Naive B cell (primary cell): ENCODE measurements at regions not wholly inside any gene's neighbourhood (a gene's known extent, or its start where the extent isn't known, plus 50 kb on each side); places are given as distances from the start of the nearest gene placed in this dataset.

Experiments
- ATAC-seq, 2 donors: fragments of 150-1000 bp; cut with Tn5 transposase; 2 replicates each; pipeline ENCODE4 v1.10.0; 2021; ENCODE audit warnings: low read depth in 2 of 2, mild to moderate bottlenecking in 2 of 2, moderate library complexity in 2 of 2
- DNase-seq: peaks from one replicate; pipeline ENCODE4 v3.0.0; 2022
- H3K27ac Mint-ChIP-seq, 6 donors: one replicate each; pipeline ENCODE4 v1.8.0; 2020 to 2022; ENCODE audit warnings: mild to moderate bottlenecking in 6 of 6, mixed read lengths in 6 of 6, moderate library complexity in 5 of 6, inconsistent platforms in 2 of 6
- H3K27me3 Mint-ChIP-seq, 3 donors: one replicate each; pipeline ENCODE4 v1.8.0; 2021 to 2022; ENCODE audit warnings: mixed read lengths in 3 of 3, mild to moderate bottlenecking in 1 of 3
- H3K36me3 Mint-ChIP-seq, 2 donors: one replicate each; pipeline ENCODE4 v1.8.0; 2020 to 2022; ENCODE audit warnings: mixed read lengths in 2 of 2, inconsistent platforms in 1 of 2, mild to moderate bottlenecking in 1 of 2
- H3K4me1 Mint-ChIP-seq, 3 donors: one replicate each; pipeline ENCODE4 v1.8.0; 2020 to 2022; ENCODE audit warnings: mixed read lengths in 3 of 3, inconsistent platforms in 1 of 3, mild to moderate bottlenecking in 1 of 3, moderate library complexity in 1 of 3
- H3K4me3 Mint-ChIP-seq, 8 donors: one replicate each; pipeline ENCODE4 v1.8.0; 2020 to 2022; ENCODE audit warnings: mild to moderate bottlenecking in 8 of 8, mixed read lengths in 8 of 8, moderate library complexity in 8 of 8, inconsistent platforms in 2 of 8
- H3K9me3 Mint-ChIP-seq, 7 donors: one replicate each; pipeline ENCODE4 v1.8.0; 2020 to 2022; ENCODE audit warnings: mixed read lengths in 7 of 7, mild to moderate bottlenecking in 5 of 7, inconsistent platforms in 2 of 7, moderate library complexity in 1 of 7

DNA sequence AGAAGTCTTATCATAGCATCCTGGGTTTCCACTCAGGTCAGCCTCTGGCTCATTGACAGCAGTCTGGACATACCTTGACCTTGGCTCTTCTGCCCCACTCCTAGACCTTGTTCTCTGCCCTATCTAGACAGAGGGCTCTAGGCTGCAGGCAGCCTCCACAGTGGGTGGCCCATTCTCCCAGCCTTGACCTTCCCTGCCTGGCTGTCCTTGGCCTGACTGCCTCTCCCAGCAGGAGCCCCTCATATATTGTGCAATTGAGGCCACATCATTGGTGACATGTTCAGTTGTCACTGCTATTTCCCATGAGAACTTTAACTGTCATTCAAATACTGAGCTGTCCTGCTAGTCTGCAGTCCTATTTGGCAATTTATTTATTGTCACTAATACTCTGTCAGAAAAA lies 503.4 kb downstream of the PLXNA4 start:
- peaks cover 4 to 19% (median 11%) of the 10 kb centered on the region in 3 donors for H3K27me3 Mint-ChIP-seq
- no peaks in the 10 kb centered on the region for H3K36me3 Mint-ChIP-seq
- ATAC-seq (no peak), DNase-seq (no peak)
- no peak overlapping the region for H3K27ac Mint-ChIP-seq
- no peak overlapping the region for H3K4me3 Mint-ChIP-seq
- no peaks in the 10 kb centered on the region for H3K4me1 Mint-ChIP-seq
- H3K9me3 Mint-ChIP-seq: peaks cover 0 to 9% (median 0%) of the 10 kb centered on the region in 7 donors

DNA sequence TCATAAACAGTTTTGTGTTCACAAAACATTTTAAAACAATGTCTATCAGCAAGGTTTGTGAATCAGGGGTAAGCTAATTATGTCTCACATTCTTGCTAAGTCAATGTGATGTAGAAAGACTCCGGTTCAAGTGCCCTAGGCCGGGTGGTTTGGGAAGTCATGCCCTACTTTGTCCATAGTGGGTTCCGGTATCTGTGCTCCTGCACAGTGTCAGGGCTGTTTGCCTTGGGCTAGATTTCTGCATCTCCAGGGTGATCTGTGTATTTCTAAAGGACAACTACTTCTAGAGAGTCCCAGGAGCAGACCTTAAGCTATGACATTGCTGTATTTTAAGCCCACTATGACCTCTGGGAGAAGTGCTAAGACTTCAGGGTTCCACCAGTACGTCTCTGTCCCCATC lies 504.1 kb downstream of the PLXNA4 start:
- H3K9me3 Mint-ChIP-seq: peaks cover 0 to 9% (median 0%) of the 10 kb centered on the region in 7 donors
- no peak overlapping the region for H3K27ac Mint-ChIP-seq
- H3K27me3 Mint-ChIP-seq: peaks cover 4 to 16% (median 11%) of the 10 kb centered on the region in 3 donors
- H3K36me3 Mint-ChIP-seq: no peaks in the 10 kb centered on the region
- no peak overlapping the region for H3K4me3 Mint-ChIP-seq
- no peaks in the 10 kb centered on the region for H3K4me1 Mint-ChIP-seq
- ATAC-seq (no peak), DNase-seq (no peak)

DNA sequence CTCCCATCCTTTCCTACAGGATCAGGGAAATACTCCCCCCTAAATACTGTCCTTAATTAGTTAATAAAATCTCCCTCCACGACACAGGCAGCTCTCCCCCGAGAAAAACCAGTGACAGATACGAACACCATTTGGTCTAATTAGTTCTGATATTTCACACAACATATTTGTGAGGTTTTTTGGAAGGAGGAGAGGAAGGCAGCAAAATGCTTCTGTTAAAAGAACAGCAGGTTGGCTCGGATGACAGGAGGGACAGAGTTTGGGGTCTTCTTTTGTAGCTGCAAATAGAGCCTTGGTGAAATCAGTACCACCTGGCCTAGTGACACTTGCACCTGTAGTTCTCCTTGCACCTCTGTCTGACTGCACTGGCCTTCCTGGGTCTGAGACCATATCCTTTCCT lies 507.0 kb downstream of the PLXNA4 start:
- H3K27ac Mint-ChIP-seq: no peak overlapping the region
- H3K27me3 Mint-ChIP-seq: no peaks in the 10 kb centered on the region
- ATAC-seq: no peak
- H3K4me3 Mint-ChIP-seq: no peak overlapping the region
- no peaks in the 10 kb centered on the region for H3K36me3 Mint-ChIP-seq
- no peak for DNase-seq
- peaks cover 0 to 2% (median 0%) of the 10 kb centered on the region in 7 donors for H3K9me3 Mint-ChIP-seq
- H3K4me1 Mint-ChIP-seq: no peaks in the 10 kb centered on the region

DNA sequence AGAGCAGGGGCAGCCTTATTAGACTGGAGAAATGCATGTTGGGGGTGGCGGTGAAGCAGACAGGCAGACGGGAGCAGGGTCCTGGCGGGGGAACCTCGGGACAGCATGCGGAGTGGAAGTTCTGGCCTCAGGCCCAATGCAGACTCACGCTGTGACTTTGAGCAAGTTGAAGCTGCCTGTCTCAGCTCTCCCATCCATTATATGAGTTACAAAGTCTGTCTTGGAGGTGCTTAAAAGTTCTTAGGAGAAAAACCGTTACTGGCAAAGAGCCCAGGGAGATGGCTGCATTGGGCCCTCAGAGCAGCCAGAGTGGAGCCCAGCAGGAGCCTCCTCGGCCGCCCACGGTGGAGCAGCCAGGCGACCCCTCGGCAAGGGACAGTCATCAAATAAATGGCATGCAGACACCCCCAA lies 509.5 kb downstream of the PLXNA4 start:
- ATAC-seq: no peak
- no peaks in the 10 kb centered on the region for H3K36me3 Mint-ChIP-seq
- peak overlapping the region in 1 of 8 donors; percentile 45 for H3K4me3 Mint-ChIP-seq
- H3K27me3 Mint-ChIP-seq: no peaks in the 10 kb centered on the region
- H3K9me3 Mint-ChIP-seq: peaks cover 0 to 2% (median 0%) of the 10 kb centered on the region in 7 donors
- no peaks in the 10 kb centered on the region for H3K4me1 Mint-ChIP-seq
- DNase-seq: no peak
- H3K27ac Mint-ChIP-seq: no peak overlapping the region

DNA sequence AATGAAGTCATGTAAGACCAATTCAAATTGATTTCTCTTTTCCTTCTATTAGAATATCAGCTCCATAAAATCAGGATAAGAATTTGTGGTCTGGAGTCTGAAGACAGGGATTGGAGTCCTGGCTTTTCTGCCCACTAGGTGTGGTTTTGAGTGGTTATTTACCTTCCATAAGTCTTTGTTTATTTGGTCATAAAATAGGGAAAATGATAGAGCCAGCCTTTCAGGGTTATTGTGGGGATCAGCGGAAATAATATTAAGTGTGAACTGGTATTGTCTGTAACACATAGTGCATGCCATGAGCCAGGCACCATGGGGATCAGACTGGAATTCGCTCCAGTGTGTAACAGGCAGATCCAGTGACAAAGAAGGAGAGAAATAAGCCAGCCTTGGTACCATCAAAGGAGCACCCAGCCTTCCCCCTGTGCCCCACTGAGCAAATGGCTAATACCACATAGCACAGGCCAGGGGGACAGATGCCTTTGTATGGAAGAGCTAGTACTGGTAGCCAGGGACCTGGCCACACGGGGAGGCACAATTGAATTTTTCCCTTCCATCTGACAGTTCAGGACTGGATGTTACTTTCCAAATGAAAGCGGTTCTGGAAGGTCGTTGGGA lies 509.7 kb upstream of the PODXL start:
- no peak overlapping the region for H3K27ac Mint-ChIP-seq
- peaks cover 0 to 2% (median 0%) of the 10 kb centered on the region in 7 donors for H3K9me3 Mint-ChIP-seq

DNA sequence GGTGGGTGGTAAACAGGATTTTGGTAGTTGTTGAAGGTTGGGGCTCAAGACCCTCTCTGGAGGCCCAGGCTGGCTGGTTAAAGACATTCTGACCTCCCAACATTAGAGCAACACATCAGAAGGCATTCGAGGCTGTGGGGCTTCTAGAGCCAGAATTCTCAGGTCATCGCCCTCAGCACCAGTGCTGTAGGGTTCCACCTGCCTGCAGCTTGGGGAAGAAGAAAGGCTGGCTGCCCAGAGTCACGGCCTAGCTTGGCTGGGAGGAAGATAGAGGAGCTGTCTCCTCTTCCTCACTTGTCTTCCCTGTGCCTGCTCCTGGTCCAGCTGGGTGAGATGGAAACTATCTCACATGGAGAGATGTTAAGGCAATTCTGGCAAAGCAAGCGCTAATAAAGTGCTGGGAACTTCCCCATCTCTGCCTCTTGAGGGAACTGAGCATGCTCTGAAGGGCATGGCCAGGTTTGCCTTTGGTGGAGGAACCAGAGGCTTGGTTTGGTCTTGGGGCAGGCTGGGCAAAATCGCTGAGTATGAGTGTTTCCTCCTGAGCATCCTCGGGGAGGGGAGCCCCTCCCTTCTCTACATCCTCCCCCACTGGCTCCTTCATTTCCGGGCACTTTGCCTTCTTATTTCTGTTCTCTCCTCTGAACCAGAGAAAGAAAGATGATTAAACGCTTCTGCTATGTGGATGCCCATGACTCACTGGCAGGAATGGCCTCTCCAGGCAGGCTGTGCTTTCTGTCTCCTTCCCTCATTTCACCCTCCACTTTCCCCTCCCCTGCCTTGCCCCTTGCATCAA lies 509.0 kb upstream of the PODXL start:
- H3K27ac Mint-ChIP-seq: no peak overlapping the region
- no peak for ATAC-seq
- H3K36me3 Mint-ChIP-seq: no peaks in the 10 kb centered on the region
- H3K27me3 Mint-ChIP-seq: no peaks in the 10 kb centered on the region
- no peak for DNase-seq
- H3K4me3 Mint-ChIP-seq: no peak overlapping the region
- peaks cover 0 to 2% (median 0%) of the 10 kb centered on the region in 7 donors for H3K9me3 Mint-ChIP-seq
- H3K4me1 Mint-ChIP-seq: no peaks in the 10 kb centered on the region

More for the DNA sequence above, 509.7 kb upstream of the PODXL start:
- no peak for DNase-seq
- Mint-ChIP-seq H3K4me3 (no peak overlapping the region), H3K36me3 (no peaks in the 10 kb centered on the region), H3K4me1 (no peaks in the 10 kb centered on the region), H3K27me3 (no peaks in the 10 kb centered on the region)
- ATAC-seq: no peak

DNA sequence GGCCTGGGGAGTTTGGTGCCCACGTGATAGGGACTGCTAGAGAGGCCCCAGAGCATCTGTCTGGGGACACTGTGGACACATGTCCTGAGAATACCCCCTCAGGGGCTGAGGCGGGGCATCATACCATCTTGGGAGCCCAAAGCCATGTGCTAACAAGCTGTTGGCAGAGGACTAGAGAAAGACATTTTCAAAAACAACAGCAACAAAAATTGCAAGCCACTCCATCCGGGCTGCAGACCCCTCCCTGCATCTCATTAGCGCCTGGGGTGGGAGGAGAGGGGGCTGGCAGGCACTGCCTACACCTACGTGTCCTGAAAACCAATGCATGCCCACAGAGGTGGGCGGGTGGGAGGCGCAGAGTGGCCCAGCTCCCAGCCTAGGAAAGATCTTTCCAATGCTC lies 507.4 kb upstream of the PODXL start:
- peaks cover 0 to 5% (median 0%) of the 10 kb centered on the region in 7 donors for H3K9me3 Mint-ChIP-seq
- no peak overlapping the region for H3K4me3 Mint-ChIP-seq
- H3K4me1 Mint-ChIP-seq: no peaks in the 10 kb centered on the region
- H3K27me3 Mint-ChIP-seq: no peaks in the 10 kb centered on the region
- ATAC-seq (no peak), DNase-seq (no peak)
- peak overlapping the region in 1 of 6 donors; percentile 35 for H3K27ac Mint-ChIP-seq
- no peaks in the 10 kb centered on the region for H3K36me3 Mint-ChIP-seq

DNA sequence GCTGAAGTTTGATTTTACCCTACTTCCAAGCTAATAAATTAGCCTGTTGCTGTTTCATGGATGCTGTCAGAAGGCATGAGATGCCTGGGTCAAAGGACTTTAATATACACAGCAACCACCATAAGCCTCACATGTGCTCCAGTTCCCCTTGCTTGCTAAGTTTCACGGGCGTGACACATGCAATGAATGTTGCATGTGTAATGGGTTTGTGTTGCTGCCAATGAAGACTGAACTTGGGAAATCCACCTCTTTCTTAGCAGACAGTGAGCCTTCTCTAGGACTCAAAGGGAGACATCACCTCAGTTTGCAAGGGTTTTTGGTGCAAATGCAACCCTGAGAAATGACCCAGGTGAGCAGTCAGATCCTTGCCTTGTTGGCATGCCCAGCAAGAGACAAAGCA lies 505.5 kb upstream of the PODXL start:
- peaks cover 0 to 14% (median 9%) of the 10 kb centered on the region in 7 donors for H3K9me3 Mint-ChIP-seq
- no peak overlapping the region for H3K27ac Mint-ChIP-seq
- H3K4me1 Mint-ChIP-seq: no peaks in the 10 kb centered on the region
- no peak for DNase-seq
- H3K36me3 Mint-ChIP-seq: no peaks in the 10 kb centered on the region
- no peak for ATAC-seq
- H3K27me3 Mint-ChIP-seq: no peaks in the 10 kb centered on the region
- H3K4me3 Mint-ChIP-seq: no peak overlapping the region

DNA sequence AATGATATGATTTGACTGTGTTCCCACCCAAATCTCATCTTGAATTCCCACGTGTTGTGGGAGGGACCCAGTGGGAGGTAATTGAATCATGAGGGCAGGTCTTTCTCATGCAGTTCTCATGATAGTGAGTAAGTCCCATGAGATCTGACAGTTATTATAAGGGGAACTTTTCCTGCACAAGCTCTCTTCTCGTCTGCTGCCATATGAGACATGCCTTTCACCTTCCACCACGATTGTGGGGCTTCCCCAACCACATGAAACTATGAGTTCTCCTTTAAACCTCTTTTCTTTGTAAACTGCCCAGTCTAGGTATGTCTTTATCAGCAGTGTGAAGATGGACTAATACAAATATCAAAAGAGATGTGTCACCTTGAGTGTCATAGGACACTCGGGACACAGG lies 502.7 kb upstream of the PODXL start:
- ATAC-seq (no peak), DNase-seq (no peak)
- no peaks in the 10 kb centered on the region for H3K36me3 Mint-ChIP-seq
- peaks cover 0 to 4% (median 0%) of the 10 kb centered on the region in 3 donors for H3K27me3 Mint-ChIP-seq
- no peak overlapping the region for H3K27ac Mint-ChIP-seq
- H3K9me3 Mint-ChIP-seq: peaks cover 0 to 16% (median 9%) of the 10 kb centered on the region in 7 donors
- no peak overlapping the region for H3K4me3 Mint-ChIP-seq
- H3K4me1 Mint-ChIP-seq: no peaks in the 10 kb centered on the region

DNA sequence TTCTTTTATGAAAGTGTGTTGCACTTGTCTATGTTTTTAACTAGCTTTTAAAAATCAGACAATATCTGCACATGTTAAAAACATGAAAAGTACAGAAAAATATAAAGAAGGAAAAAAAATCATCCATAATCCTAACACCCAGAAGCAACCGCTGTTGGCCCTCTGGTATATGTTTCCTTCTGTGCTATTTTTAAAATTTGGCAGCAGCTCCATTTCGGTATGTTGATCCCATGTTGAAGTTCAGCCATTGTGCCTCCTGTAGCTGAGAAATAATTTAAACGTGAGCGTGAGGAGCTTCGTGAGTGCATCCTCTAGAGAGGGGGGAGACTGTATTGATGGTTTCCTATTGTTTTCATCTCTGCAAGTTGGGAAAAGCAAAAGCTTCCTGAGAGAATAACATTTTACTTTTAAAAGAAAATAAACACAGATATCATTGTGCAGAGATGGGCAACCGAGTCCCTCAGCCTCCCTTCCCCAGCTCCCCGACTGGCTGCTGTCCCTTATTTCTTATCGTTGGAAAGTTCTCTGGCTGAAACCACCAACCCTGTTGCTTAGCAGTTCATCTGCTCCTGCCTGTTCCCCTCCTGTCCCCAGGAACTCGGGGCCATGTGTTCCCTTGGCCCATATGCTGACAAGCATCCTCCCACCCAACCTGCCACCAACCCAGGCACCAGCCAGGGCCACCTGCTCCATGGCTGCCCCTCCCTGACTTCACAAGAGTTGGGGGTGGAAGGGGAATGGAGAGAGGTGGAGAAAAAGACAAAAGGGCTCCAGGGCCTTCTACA lies 499.1 kb upstream of the PODXL start:
- Mint-ChIP-seq H3K36me3 (no peaks in the 10 kb centered on the region), H3K27ac (no peak overlapping the region), H3K4me1 (no peaks in the 10 kb centered on the region), H3K9me3 (peaks cover 0 to 20% (median 13%) of the 10 kb centered on the region in 7 donors), H3K4me3 (no peak overlapping the region), H3K27me3 (peaks cover 0 to 11% (median 4%) of the 10 kb centered on the region in 3 donors)
- DNase-seq: no peak
- no peak for ATAC-seq

DNA sequence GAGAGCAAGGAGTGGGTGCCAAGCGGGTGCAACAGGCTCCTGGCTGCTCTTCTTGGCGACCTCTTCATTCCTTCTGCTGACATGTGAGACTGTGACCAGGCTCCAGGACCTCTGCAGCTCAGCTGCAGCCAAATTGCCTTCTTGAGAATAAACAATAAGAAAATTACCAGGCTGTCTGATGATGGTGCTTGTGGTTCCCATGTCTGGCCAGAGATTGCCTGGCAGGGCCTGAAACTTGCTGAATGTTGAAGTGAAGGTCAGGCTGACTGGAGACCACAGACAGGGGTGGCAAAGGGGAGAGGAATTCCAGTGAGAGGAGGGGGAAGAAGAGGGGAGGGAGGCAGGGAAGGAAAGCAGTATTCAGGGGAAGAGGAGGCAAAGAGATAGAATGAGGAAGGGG lies 497.4 kb upstream of the PODXL start:
- Mint-ChIP-seq H3K27me3 (peaks cover 0 to 25% (median 10%) of the 10 kb centered on the region in 3 donors), H3K9me3 (peaks cover 0 to 20% (median 12%) of the 10 kb centered on the region in 7 donors), H3K36me3 (no peaks in the 10 kb centered on the region), H3K4me3 (no peak overlapping the region), H3K27ac (no peak overlapping the region), H3K4me1 (no peaks in the 10 kb centered on the region)
- ATAC-seq (no peak), DNase-seq (no peak)

DNA sequence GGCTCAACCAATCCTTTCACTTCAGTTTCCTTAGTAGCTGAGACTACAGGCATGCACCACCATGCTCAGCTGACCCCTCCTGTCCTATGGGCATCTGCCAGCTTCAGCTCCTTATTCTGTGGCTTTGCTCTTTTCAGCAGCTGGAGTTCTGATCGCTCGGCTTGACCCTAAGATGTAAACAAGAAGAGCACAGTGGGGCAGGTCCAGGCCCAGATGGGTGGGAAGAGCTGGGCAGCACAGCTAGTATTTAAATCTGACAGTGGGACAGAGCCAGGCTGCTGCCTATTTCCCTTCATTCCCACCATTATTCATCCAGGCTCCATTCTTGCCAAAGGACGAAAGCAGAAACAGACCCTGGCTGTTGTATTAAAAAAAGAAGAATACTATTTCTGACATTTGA lies 494.9 kb upstream of the PODXL start:
- H3K27me3 Mint-ChIP-seq: peaks cover 0 to 25% (median 10%) of the 10 kb centered on the region in 3 donors
- no peaks in the 10 kb centered on the region for H3K4me1 Mint-ChIP-seq
- no peak for ATAC-seq
- H3K36me3 Mint-ChIP-seq: no peaks in the 10 kb centered on the region
- no peak for DNase-seq
- H3K9me3 Mint-ChIP-seq: peaks cover 0 to 10% (median 4%) of the 10 kb centered on the region in 7 donors
- no peak overlapping the region for H3K27ac Mint-ChIP-seq
- no peak overlapping the region for H3K4me3 Mint-ChIP-seq

DNA sequence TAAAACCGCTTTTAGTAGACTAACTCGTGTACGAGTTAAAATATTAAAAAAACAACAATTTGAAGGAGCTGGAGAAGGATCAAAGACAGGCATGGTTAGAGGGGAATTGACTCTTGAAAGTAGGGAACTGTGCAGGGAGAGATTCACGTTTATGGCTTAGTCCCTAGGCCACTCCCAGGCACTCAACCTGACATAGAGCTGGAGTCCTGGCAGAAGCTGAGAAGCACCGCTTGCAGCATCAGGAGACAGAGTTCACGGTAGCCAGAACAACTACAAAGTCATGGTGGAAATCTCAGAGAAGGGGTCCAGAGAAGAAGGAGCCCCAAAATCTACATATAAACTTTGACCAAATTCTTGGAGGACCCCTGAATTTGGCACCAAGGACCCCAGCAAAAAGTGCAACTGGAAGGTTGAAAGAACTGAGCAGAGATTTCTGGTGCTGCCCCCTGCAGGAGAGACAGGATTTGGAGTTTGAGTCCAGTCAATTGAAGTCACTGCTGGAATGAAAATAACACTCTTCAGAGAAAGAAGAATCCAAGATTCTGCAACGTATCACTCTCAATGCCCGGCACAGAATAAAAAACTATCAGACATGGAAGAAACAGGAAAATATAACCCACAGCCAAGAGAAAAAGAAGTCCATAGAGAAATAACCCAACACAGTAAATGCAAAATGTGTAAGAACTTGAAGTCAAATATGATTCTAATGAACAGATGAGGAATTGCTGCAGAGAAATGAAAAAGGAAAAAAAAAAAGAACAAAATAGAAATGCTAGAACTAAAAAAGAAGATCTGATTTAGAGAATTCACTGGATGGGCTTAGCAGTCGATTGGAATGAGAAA lies 493.3 kb upstream of the PODXL start:
- Mint-ChIP-seq H3K36me3 (no peaks in the 10 kb centered on the region), H3K9me3 (peaks cover 0 to 10% (median 4%) of the 10 kb centered on the region in 7 donors), H3K4me1 (no peaks in the 10 kb centered on the region), H3K27me3 (peaks cover 0 to 25% (median 10%) of the 10 kb centered on the region in 3 donors), H3K4me3 (no peak overlapping the region), H3K27ac (peak overlapping the region in 1 of 6 donors; percentile 36)
- DNase-seq (no peak), ATAC-seq (no peak)
